Endodermal cell (in vitro differentiated cells): ENCODE measurements at regions not wholly inside any gene's neighbourhood (a gene's known extent, or its start where the extent isn't known, plus 50 kb on each side); places are given as distances from the start of the nearest gene placed in this dataset.

Source experiments
- DNase-seq: peaks from one replicate; pipeline ENCODE4 v3.0.0-alpha.2; 2017
- H3K27ac ChIP-seq: 2 replicates; pipeline ENCODE4 v1.5.1; 2013; ENCODE audit warnings: mild to moderate bottlenecking, low read depth, low read length, moderate library complexity
- H3K27me3 ChIP-seq: 2 replicates; pipeline ENCODE4 v1.6.1; 2013; ENCODE audit warnings: mild to moderate bottlenecking, low read length, moderate library complexity; ENCODE audit not compliant: insufficient read depth, control insufficient read depth, poor library complexity, severe bottlenecking
- H3K36me3 ChIP-seq: 2 replicates; pipeline ENCODE4 v1.7.0; 2013; ENCODE audit warnings: mild to moderate bottlenecking, low read length, moderate library complexity; ENCODE audit not compliant: control insufficient read depth, insufficient read depth
- H3K4me1 ChIP-seq: one replicate; pipeline ENCODE4 v1.7.0; 2013; ENCODE audit warnings: low read length; ENCODE audit not compliant: control insufficient read depth, insufficient read depth
- H3K4me3 ChIP-seq: 2 replicates; pipeline ENCODE4 v1.5.1; 2013; ENCODE audit warnings: mild to moderate bottlenecking, low read length, moderate library complexity
- H3K9ac ChIP-seq: 2 replicates; pipeline ENCODE4 v1.6.1; 2013; ENCODE audit warnings: mild to moderate bottlenecking, low read length, moderate library complexity; ENCODE audit not compliant: poor library complexity, severe bottlenecking; ENCODE audit errors: extremely low read depth
- H3K9me3 ChIP-seq: 2 replicates; pipeline ENCODE4 v1.6.1; 2013; ENCODE audit warnings: mild to moderate bottlenecking, low read length, moderate library complexity; ENCODE audit not compliant: control insufficient read depth
- H3K27ac Mint-ChIP-seq: 2 replicates; pipeline ENCODE4 v1.8.0; 2020; ENCODE audit warnings: mixed read lengths
- H3K27me3 Mint-ChIP-seq: 2 replicates; pipeline ENCODE4 v1.8.0; 2021; ENCODE audit warnings: mild to moderate bottlenecking, mixed read lengths; ENCODE audit not compliant: insufficient read depth
- H3K36me3 Mint-ChIP-seq: 2 replicates; pipeline ENCODE4 v1.8.0; 2020; ENCODE audit warnings: low read depth, mixed read lengths
- H3K4me1 Mint-ChIP-seq: 2 replicates; pipeline ENCODE4 v1.8.0; 2020; ENCODE audit warnings: mixed read lengths
- H3K4me3 Mint-ChIP-seq: 2 replicates; pipeline ENCODE4 v1.8.0; 2020; ENCODE audit warnings: mild to moderate bottlenecking, moderate library complexity, mixed read lengths
- H3K9me3 Mint-ChIP-seq: 2 replicates; pipeline ENCODE4 v1.8.0; 2020; ENCODE audit warnings: mild to moderate bottlenecking, mixed read lengths
- CTCF ChIP-seq: fragments of 200-600 bp; sonication (generic); conservative IDR thresholded peaks from 2 replicates; pipeline ENCODE4 v1.5.0; 2021; ENCODE audit warnings: antibody characterized with exemption, mild to moderate bottlenecking
- WGBS, 2 experiments: methylation state at CpG; one replicate each; pipeline versions ENCODE4 v1.1.5 to v1.1.7; 2013; ENCODE audit warnings: missing lambda C conversion rate in 2 of 2, mixed read lengths in 1 of 2; ENCODE audit not compliant: insufficient coverage in 1 of 2, insufficient read length in 1 of 2; 5-methylcytosine and 5-hydroxymethylcytosine counted together

GRCh38 chr7:36096460-36097095 lies 56.5 kb upstream of the EEPD1 start:
- Histone ChIP-seq H3K36me3 (no peaks in the 10 kb centered on the region), H3K9ac (no peak overlapping the region), H3K27ac (no peak overlapping the region), H3K27me3 (no peaks in the 10 kb centered on the region), H3K9me3 (no peaks in the 10 kb centered on the region), H3K4me1 (no peaks in the 10 kb centered on the region), H3K4me3 (no peak overlapping the region)
- Mint-ChIP-seq H3K9me3 (peaks cover 17% of the 10 kb centered on the region), H3K27me3 (no peaks in the 10 kb centered on the region), H3K36me3 (no peaks in the 10 kb centered on the region), H3K4me3 (no peak overlapping the region), H3K27ac (no peak overlapping the region), H3K4me1 (no peaks in the 10 kb centered on the region)
- 77 to 92% methylated on average over 5 to 6 of the region's 6 CpGs for WGBS, 2 experiments
- DNase-seq: peak; percentile 58
- peak; percentile 43 for TF ChIP-seq CTCF

- H3K4me1 ChIP-seq: no peaks in the 10 kb centered on the region
- peaks cover 13% of the 10 kb centered on the region for H3K9me3 Mint-ChIP-seq
- H3K4me1 Mint-ChIP-seq: no peaks in the 10 kb centered on the region
- no peak for DNase-seq
- no peaks in the 10 kb centered on the region for H3K27me3 ChIP-seq
- H3K36me3 ChIP-seq: no peaks in the 10 kb centered on the region
- no peaks in the 10 kb centered on the region for H3K27me3 Mint-ChIP-seq
- H3K27ac Mint-ChIP-seq: no peak overlapping the region
- no peak overlapping the region for H3K4me3 Mint-ChIP-seq
- H3K9me3 ChIP-seq: no peaks in the 10 kb centered on the region
- no peak for TF ChIP-seq CTCF
- no peak overlapping the region for H3K4me3 ChIP-seq
- no peaks in the 10 kb centered on the region for H3K36me3 Mint-ChIP-seq
- H3K27ac ChIP-seq: no peak overlapping the region
- H3K9ac ChIP-seq: no peak overlapping the region
Measured at GRCh38 chr7:36098096-36098495, 55.0 kb upstream of the EEPD1 start.

GRCh38 chr7:36100226-36100625 lies 52.8 kb upstream of the EEPD1 start:
- H3K27ac Mint-ChIP-seq: no peak overlapping the region
- H3K4me3 ChIP-seq: no peak overlapping the region
- no peak for TF ChIP-seq CTCF
- H3K4me1 ChIP-seq: no peaks in the 10 kb centered on the region
- no peaks in the 10 kb centered on the region for H3K27me3 Mint-ChIP-seq
- no peaks in the 10 kb centered on the region for H3K9me3 ChIP-seq
- H3K4me3 Mint-ChIP-seq: no peak overlapping the region
- no peaks in the 10 kb centered on the region for H3K27me3 ChIP-seq
- no peaks in the 10 kb centered on the region for H3K36me3 ChIP-seq
- DNase-seq: no peak
- no peak overlapping the region for H3K27ac ChIP-seq
- no peak overlapping the region for H3K9ac ChIP-seq
- no peaks in the 10 kb centered on the region for H3K4me1 Mint-ChIP-seq
- H3K36me3 Mint-ChIP-seq: no peaks in the 10 kb centered on the region
- H3K9me3 Mint-ChIP-seq: no peaks in the 10 kb centered on the region
- WGBS, 2 experiments: 91 to 100% methylated on average over 2 of the region's 2 CpGs
